ENCODE measurements at regions not wholly inside any gene's neighbourhood (a gene's known extent, or its start where the extent isn't known, plus 50 kb on each side); places are given as distances from the start of the nearest gene placed in this dataset.

DNA sequence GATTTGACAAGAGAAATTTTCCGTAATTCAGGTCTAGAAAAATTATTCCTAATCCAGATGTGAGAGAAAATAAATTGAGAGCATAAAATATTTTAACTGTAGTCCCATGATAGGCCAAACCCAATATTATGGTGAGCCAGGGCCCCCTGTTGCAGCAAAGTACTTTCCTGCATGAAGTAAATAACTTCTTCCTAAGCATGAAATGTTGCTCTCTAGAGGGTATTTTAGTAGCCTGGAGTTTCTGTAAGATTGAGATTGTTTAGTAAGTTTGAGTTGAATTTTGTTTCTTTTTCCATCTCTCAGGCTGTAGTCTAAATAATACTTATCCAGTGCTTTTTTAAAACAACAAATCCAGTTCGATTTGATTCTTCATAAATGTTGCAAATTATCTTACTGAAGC is 317.5 kb upstream of the MPDZ start:
- no peaks in the 10 kb centered on the region for H3K36me3 ChIP-seq (ENCODE audit: insufficient read depth, low read length)
- TF ChIP-seq EZH2 (IDR thresholded peaks at IDR 0.05): no peak
- no peak for TF ChIP-seq POLR2AphosphoS5 (IDR thresholded peaks at IDR 0.05; ENCODE audit: borderline replicate concordance, low read depth, low read length)
- no peak for TF ChIP-seq FOXP2 (optimal IDR thresholded peaks at IDR 0.05; ENCODE audit: control extremely low read depth, extremely low read length, insufficient read depth)
- no peaks in the 10 kb centered on the region for H3K9me3 ChIP-seq (ENCODE audit: low read depth, low read length)
- H3K4me3 ChIP-seq: no peak overlapping the region
- H3K9ac ChIP-seq (ENCODE audit: insufficient read length): no peak overlapping the region
- H3K27ac ChIP-seq: peak overlapping the region; percentile 57; the same call in 1 of the 2 replicates
- DNase-seq (ENCODE audit: low read depth, low spot score): no peak

DNA sequence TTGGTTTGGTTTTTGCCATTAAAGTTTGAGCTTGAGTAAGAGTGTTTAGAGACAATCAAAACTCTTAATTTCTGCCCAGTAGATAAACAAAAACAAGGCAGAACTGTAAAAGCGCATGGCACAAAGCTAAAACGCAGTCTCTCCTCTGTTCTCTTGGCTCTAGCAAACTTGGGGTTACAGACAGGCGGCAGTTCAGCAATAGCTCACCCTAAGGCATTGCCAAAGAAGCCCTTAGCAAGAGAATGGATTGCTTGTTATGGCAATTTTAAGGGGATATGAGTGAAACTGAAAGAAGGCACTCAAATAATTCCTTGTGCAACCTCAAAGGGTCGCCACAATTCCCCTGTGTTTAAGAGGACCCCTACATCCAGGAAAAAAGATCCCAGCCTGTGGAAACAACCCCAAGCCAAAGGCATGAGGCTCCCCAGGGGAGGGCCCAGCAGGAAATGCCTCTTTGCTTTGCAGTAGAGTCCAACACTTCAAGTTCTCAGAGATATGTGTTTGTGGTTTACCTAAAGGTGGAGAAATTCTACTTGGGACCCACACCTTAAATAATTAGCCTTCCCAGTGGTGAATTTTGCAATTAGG is 317.0 kb upstream of the MPDZ start:
- no peak for TF ChIP-seq POLR2AphosphoS5 (IDR thresholded peaks at IDR 0.05; ENCODE audit: borderline replicate concordance, low read depth, low read length)
- no peak for TF ChIP-seq FOXP2 (optimal IDR thresholded peaks at IDR 0.05; ENCODE audit: control extremely low read depth, extremely low read length, insufficient read depth)
- TF ChIP-seq EZH2 (IDR thresholded peaks at IDR 0.05): no peak
- no peak overlapping the region for H3K4me3 ChIP-seq
- H3K27ac ChIP-seq: no peak overlapping the region
- no peaks in the 10 kb centered on the region for H3K9me3 ChIP-seq (ENCODE audit: low read depth, low read length)
- DNase-seq (ENCODE audit: low read depth, low spot score): no peak
- no peak overlapping the region for H3K9ac ChIP-seq (ENCODE audit: insufficient read length)
- no peaks in the 10 kb centered on the region for H3K36me3 ChIP-seq (ENCODE audit: insufficient read depth, low read length)

DNA sequence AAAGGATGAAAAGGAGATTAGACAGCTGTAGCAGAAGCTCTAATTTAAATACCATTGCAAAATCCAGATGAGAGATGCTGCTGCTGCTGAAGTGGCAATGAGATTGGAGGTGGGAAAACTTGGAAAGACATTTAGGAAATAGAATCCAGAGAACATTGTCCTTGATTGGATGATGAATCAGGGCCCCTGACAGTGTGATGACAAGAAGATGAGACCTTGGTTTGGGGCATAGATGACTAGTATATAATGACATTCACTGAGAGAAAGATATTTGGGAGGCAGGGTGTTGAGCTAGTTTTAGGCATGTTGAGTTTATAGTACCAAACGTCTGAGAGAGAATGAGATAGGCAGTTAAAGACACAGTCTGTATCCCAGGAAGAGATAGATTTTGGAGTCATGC is 311.5 kb upstream of the MPDZ start:
- no peaks in the 10 kb centered on the region for H3K36me3 ChIP-seq (ENCODE audit: insufficient read depth, low read length)
- no peak for DNase-seq (ENCODE audit: low read depth, low spot score)
- no peak for TF ChIP-seq EZH2 (IDR thresholded peaks at IDR 0.05)
- TF ChIP-seq POLR2AphosphoS5 (IDR thresholded peaks at IDR 0.05; ENCODE audit: borderline replicate concordance, low read depth, low read length): no peak
- no peaks in the 10 kb centered on the region for H3K9me3 ChIP-seq (ENCODE audit: low read depth, low read length)
- no peak overlapping the region for H3K4me3 ChIP-seq
- no peak overlapping the region for H3K9ac ChIP-seq (ENCODE audit: insufficient read length)
- no peak overlapping the region for H3K27ac ChIP-seq

DNA sequence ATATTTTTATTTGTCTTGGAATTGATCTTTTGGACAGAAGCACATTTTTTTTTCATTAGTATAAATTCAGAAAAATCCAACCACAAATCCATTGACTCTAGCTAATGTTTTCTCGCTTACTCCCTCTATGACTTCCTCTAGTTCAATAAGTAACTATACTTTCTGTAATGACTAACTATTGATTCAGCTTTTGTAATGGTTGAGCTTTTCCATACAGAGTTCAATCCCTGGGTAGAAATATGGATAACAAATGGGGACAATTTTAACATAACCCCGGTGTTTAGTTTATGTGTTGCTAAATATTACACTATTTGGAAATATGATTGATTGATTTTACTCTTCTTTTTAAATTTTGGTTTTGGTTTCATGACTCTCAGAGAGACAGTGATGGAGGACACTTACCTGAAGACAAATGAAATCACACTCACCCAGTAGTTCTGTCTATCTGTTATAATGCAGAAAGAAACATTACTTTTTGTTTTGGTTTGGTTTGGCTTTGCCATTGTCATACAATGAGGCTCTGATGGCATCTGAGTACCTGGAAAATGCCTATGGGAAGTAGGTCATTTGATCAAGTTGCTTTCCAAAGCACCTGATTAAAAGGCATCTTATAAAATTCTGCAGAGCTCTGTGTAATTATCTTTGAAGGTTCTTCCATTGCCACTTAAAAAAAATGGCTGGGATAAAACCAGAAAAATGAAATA is 309.7 kb upstream of the MPDZ start:
- no peak overlapping the region for H3K27ac ChIP-seq
- no peaks in the 10 kb centered on the region for H3K9me3 ChIP-seq (ENCODE audit: low read depth, low read length)
- DNase-seq (ENCODE audit: low read depth, low spot score): no peak
- H3K36me3 ChIP-seq (ENCODE audit: insufficient read depth, low read length): no peaks in the 10 kb centered on the region
- TF ChIP-seq EZH2 (IDR thresholded peaks at IDR 0.05) (no peak), POLR2AphosphoS5 (IDR thresholded peaks at IDR 0.05; ENCODE audit: borderline replicate concordance, low read depth, low read length) (no peak), FOXP2 (optimal IDR thresholded peaks at IDR 0.05; ENCODE audit: control extremely low read depth, extremely low read length, insufficient read depth) (no peak)
- no peak overlapping the region for H3K4me3 ChIP-seq
- H3K9ac ChIP-seq (ENCODE audit: insufficient read length): no peak overlapping the region

DNA sequence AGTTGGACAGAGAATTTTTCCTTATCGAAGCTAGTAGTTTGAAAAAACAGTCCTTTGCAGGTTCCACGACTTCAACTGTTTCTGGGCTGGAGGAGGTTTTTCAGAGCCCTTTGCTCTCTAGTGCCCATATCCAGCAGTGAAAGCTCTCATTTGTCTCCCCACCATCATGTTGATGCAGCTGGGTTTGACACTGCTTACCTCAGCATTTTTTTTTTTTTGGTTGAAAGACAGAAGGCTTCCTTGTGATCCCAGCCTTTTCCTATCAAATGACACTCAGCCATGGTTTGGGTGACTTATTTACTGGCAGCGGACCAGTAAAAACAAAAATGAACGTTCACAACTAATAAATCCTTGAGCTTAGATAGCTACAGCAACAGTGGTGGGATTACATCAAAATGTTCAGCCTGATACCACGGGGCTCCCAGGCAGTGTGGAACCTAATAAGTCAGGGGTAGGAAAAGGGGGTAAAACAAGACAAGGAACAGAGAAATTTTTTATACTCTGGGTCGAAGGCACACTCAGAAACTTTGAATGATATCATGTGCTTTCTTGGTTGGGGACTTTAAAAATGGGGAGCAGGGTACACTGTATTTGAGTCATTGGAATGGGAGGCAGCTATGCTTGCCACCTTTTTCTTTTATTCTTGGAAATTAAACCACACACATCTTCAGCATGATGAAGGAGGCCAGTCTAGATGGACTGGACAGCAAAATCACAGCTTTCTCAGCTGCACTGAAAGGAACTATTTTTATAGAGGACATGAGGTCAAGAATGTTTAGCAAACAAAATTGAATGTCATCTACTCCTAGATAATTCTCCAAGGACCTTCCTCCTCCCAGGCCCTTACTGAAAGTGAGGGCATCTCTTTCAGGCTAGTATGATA is 308.9 kb upstream of the MPDZ start:
- H3K36me3 ChIP-seq (ENCODE audit: insufficient read depth, low read length): no peaks in the 10 kb centered on the region
- H3K9me3 ChIP-seq (ENCODE audit: low read depth, low read length): no peaks in the 10 kb centered on the region
- H3K27ac ChIP-seq: no peak overlapping the region
- no peak for DNase-seq (ENCODE audit: low read depth, low spot score)
- no peak overlapping the region for H3K9ac ChIP-seq (ENCODE audit: insufficient read length)
- H3K4me3 ChIP-seq: no peak overlapping the region
- TF ChIP-seq FOXP2 (optimal IDR thresholded peaks at IDR 0.05; ENCODE audit: control extremely low read depth, extremely low read length, insufficient read depth) (no peak), EZH2 (IDR thresholded peaks at IDR 0.05) (no peak), POLR2AphosphoS5 (IDR thresholded peaks at IDR 0.05; ENCODE audit: borderline replicate concordance, low read depth, low read length) (no peak)

DNA sequence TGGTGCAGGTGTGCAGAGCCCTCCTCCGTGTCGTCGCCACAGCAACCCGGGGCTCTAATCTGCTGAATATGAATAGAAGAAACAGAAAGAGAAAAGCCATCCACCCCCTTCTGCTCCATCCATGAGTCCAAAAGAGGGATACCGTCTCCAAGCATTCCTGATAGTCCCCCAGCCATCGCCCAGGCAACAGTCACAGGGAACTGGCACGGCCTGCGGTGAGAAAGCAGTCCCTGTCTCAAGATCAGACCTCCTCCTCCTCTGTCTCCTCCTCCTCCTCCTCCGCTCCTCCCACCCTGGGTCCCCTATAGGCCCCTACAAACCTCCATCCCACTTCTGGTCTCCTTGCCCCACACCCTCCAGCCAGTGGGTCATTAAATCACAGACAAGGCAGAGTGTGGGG is 308.1 kb upstream of the MPDZ start:
- no peak overlapping the region for H3K4me3 ChIP-seq
- no peaks in the 10 kb centered on the region for H3K36me3 ChIP-seq (ENCODE audit: insufficient read depth, low read length)
- H3K9me3 ChIP-seq (ENCODE audit: low read depth, low read length): no peaks in the 10 kb centered on the region
- no peak for DNase-seq (ENCODE audit: low read depth, low spot score)
- no peak for TF ChIP-seq POLR2AphosphoS5 (IDR thresholded peaks at IDR 0.05; ENCODE audit: borderline replicate concordance, low read depth, low read length)
- no peak for TF ChIP-seq FOXP2 (optimal IDR thresholded peaks at IDR 0.05; ENCODE audit: control extremely low read depth, extremely low read length, insufficient read depth)
- no peak for TF ChIP-seq EZH2 (IDR thresholded peaks at IDR 0.05)
- no peak overlapping the region for H3K27ac ChIP-seq
- no peak overlapping the region for H3K9ac ChIP-seq (ENCODE audit: insufficient read length)

DNA sequence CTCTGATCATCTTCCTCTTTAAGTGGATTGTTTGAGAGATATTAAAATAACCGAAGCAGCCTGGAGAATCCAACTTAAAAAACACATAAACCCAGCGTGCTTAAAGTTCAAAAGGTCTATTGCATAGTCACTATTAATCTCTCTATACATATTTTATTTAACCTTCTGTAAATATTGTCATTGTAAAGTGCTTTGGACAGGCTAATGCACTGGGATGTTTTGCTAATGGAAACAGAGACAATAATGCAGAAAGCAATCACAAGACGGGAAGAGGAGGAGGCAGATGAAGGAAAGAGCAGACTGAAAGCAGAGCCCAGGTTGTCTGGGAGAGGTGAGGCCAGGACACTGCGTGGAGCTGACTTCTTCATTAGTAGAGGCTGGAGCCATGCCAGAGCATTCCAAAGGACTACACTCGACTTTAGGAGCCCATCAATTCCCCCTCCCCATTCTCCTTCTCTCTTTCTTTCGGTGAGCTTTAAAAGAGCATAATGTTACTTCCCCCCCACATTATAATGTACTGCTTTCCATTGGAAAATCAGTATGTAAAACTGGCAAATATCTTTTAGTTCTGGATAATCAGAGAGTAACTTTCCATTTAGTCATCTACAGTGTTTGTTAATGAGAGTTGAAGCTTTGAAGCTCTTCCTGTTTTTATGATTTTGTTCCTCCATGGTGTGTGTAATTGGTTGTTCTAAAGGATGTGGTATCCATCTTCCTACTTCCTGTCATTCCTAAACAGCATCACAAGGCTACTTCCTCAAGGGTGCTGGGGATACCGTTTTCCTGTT is 307.3 kb upstream of the MPDZ start:
- Histone ChIP-seq H3K36me3 (ENCODE audit: insufficient read depth, low read length) (no peaks in the 10 kb centered on the region), H3K9me3 (ENCODE audit: low read depth, low read length) (no peaks in the 10 kb centered on the region), H3K4me3 (no peak overlapping the region), H3K9ac (ENCODE audit: insufficient read length) (no peak overlapping the region), H3K27ac (no peak overlapping the region)
- DNase-seq (ENCODE audit: low read depth, low spot score): no peak
- TF ChIP-seq FOXP2 (optimal IDR thresholded peaks at IDR 0.05; ENCODE audit: control extremely low read depth, extremely low read length, insufficient read depth) (no peak), EZH2 (IDR thresholded peaks at IDR 0.05) (no peak), POLR2AphosphoS5 (IDR thresholded peaks at IDR 0.05; ENCODE audit: borderline replicate concordance, low read depth, low read length) (no peak)

DNA sequence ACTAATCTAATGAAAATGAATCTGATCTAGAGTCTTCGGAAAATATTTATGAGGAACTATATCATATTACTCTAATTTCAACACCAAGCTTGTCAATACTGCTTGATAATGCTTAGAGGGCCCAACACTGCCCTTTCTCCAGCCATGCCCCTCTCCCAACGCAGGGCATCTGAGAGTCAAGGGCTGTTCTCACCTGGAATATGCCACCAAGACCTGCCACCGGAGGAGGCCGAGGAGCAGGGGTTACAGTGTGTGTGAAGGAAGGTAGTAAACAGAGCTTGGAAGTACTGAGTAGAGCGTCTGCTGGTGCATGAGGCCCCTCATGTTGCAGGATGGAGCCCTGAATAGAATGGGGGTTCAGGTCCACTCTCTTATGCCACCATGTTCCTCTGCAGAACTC is 301.3 kb upstream of the MPDZ start:
- no peak for DNase-seq (ENCODE audit: low read depth, low spot score)
- H3K4me3 ChIP-seq: no peak overlapping the region
- H3K27ac ChIP-seq: no peak overlapping the region
- no peaks in the 10 kb centered on the region for H3K9me3 ChIP-seq (ENCODE audit: low read depth, low read length)
- no peaks in the 10 kb centered on the region for H3K36me3 ChIP-seq (ENCODE audit: insufficient read depth, low read length)
- H3K9ac ChIP-seq (ENCODE audit: insufficient read length): no peak overlapping the region
- TF ChIP-seq FOXP2 (optimal IDR thresholded peaks at IDR 0.05; ENCODE audit: control extremely low read depth, extremely low read length, insufficient read depth): no peak
- no peak for TF ChIP-seq EZH2 (IDR thresholded peaks at IDR 0.05)
- TF ChIP-seq POLR2AphosphoS5 (IDR thresholded peaks at IDR 0.05; ENCODE audit: borderline replicate concordance, low read depth, low read length): no peak

All from SK-N-MC (cell line).